Fibroblast of peridontal ligament (primary cell): ENCODE measurements at regions not wholly inside any gene's neighbourhood (a gene's known extent, or its start where the extent isn't known, plus 50 kb on each side); places are given as distances from the start of the nearest gene placed in this dataset.

Experiments used
- DNase-seq: peaks from one replicate; pipeline ENCODE4 v3.0.0-alpha.2; 2010; ENCODE audit errors: extremely low read depth

- no peak for DNase-seq
Observed at GRCh38 chrX:11056322-11057176, 54.6 kb upstream of the HCCS start.

GRCh38 chrX:11059933-11060332 is 51.2 kb upstream of the HCCS start:
- DNase-seq = peak; percentile 11
